Osteoblast (primary cell): ENCODE measurements at regions not wholly inside any gene's neighbourhood (a gene's known extent, or its start where the extent isn't known, plus 50 kb on each side); places are given as distances from the start of the nearest gene placed in this dataset.

Experiments used
- DNase-seq: peaks from one replicate; pipeline ENCODE4 v3.0.0; 2011; ENCODE audit warnings: low spot score, mixed read lengths; ENCODE audit not compliant: insufficient read length; ENCODE audit errors: missing footprints
- H2AFZ ChIP-seq: 2 replicates; pipeline ENCODE4 v1.6.0; 2011; ENCODE audit warnings: mild to moderate bottlenecking, low read length
- H3K27ac ChIP-seq: 2 replicates; pipeline ENCODE4 v1.5.1; 2011; ENCODE audit warnings: mild to moderate bottlenecking, low read depth, low read length, moderate library complexity
- H3K27me3 ChIP-seq: 2 replicates; pipeline ENCODE4 v1.6.0; 2012; ENCODE audit warnings: mild to moderate bottlenecking, control low read depth, inconsistent platforms, low read length, moderate library complexity; ENCODE audit not compliant: insufficient read depth
- H3K36me3 ChIP-seq: 2 replicates; pipeline ENCODE4 v1.5.1; 2011; ENCODE audit warnings: mild to moderate bottlenecking, low read length, control low read depth, moderate library complexity; ENCODE audit not compliant: insufficient read depth
- H3K4me1 ChIP-seq: 2 replicates; pipeline ENCODE4 v1.5.1; 2011; ENCODE audit warnings: mild to moderate bottlenecking, low read length, control low read depth, moderate library complexity; ENCODE audit not compliant: insufficient read depth
- H3K4me2 ChIP-seq: 2 replicates; pipeline ENCODE4 v1.6.0; 2011; ENCODE audit warnings: mild to moderate bottlenecking, low read length; ENCODE audit not compliant: insufficient read depth
- H3K4me3 ChIP-seq: fragments of 200-600 bp; sonication (generic); 3 replicates; pipeline ENCODE4 v1.5.1; 2012; ENCODE audit warnings: mild to moderate bottlenecking, low read length, inconsistent platforms; ENCODE audit not compliant: insufficient read depth
- H3K79me2 ChIP-seq: 2 replicates; pipeline ENCODE4 v1.6.0; 2012; ENCODE audit warnings: mild to moderate bottlenecking, low read length, control low read depth, inconsistent platforms; ENCODE audit not compliant: insufficient read depth
- H3K9me3 ChIP-seq: 2 replicates; pipeline ENCODE4 v1.5.1; 2011; ENCODE audit warnings: low read depth, low read length, control low read depth
- H4K20me1 ChIP-seq: 2 replicates; pipeline ENCODE4 v1.6.0; 2012; ENCODE audit warnings: mild to moderate bottlenecking, low read length, control low read depth; ENCODE audit not compliant: insufficient read depth
- TF ChIP-seq, protein P1 (sequence below): IDR thresholded peaks from 2 replicates; pipeline ENCODE4 v1.5.1; 2011; ENCODE audit warnings: mild to moderate bottlenecking, low read depth, low read length, moderate library complexity; ENCODE audit errors: extremely low read depth

DNA sequence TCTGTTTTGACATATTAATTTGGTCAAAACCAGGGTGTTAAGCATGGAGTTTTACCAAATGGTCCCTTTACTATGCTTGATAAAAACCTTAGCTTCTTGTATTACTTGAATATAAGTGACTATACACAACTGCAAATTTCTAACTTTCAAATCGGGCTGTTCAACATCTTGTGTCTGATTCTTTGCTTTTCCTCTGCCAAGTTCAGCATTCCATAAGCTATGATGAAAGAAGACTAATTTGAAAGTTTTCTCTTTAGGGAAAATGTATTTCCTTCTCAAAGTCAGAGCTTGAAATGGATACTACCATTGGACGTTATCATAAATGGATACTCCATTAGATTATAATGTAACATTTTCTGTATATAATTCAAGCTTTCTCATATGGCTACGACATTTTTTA lies 792.9 kb downstream of the EFNA5 start:
- no peaks in the 10 kb centered on the region for H3K27me3 ChIP-seq
- no peak overlapping the region for H2AFZ ChIP-seq
- TF ChIP-seq, protein P1, sequence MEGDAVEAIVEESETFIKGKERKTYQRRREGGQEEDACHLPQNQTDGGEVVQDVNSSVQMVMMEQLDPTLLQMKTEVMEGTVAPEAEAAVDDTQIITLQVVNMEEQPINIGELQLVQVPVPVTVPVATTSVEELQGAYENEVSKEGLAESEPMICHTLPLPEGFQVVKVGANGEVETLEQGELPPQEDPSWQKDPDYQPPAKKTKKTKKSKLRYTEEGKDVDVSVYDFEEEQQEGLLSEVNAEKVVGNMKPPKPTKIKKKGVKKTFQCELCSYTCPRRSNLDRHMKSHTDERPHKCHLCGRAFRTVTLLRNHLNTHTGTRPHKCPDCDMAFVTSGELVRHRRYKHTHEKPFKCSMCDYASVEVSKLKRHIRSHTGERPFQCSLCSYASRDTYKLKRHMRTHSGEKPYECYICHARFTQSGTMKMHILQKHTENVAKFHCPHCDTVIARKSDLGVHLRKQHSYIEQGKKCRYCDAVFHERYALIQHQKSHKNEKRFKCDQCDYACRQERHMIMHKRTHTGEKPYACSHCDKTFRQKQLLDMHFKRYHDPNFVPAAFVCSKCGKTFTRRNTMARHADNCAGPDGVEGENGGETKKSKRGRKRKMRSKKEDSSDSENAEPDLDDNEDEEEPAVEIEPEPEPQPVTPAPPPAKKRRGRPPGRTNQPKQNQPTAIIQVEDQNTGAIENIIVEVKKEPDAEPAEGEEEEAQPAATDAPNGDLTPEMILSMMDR: no peak
- no peaks in the 10 kb centered on the region for H3K79me2 ChIP-seq
- H3K27ac ChIP-seq: no peak overlapping the region
- no peaks in the 10 kb centered on the region for H3K9me3 ChIP-seq
- no peaks in the 10 kb centered on the region for H3K4me1 ChIP-seq
- no peaks in the 10 kb centered on the region for H3K36me3 ChIP-seq
- no peak overlapping the region for H3K4me3 ChIP-seq
- no peak overlapping the region for H3K4me2 ChIP-seq
- H4K20me1 ChIP-seq: no peaks in the 10 kb centered on the region
- DNase-seq: no peak

DNA sequence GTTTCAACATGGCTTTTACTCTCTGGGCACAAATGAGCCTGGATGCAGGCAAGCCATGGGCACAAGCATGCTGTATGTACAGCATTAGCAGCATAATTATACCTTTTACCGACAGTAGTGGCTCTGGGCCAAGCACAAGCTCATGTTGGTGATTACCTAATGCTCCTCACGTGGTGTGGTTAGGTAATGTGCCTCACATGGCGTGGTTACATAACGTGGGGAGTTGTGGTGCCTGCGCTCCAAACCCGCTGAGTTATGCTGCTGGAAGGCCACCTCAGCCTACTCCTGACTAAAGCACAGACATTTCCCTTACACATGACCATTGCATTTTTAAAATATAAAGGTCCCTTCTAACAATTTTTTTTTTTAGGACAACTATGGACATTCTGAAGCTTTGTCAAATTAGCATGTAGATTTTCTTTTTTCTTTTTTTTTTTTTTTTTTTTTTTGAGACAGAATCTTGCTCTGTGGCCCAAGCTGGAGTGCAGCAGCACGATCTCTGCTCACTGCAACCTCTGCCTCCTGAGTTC lies 794.0 kb downstream of the EFNA5 start:
- Histone ChIP-seq H3K4me2 (no peak overlapping the region), H3K27me3 (no peaks in the 10 kb centered on the region), H3K36me3 (no peaks in the 10 kb centered on the region), H3K4me1 (no peaks in the 10 kb centered on the region), H2AFZ (no peak overlapping the region), H3K4me3 (no peak overlapping the region), H3K27ac (no peak overlapping the region), H4K20me1 (no peaks in the 10 kb centered on the region), H3K9me3 (no peaks in the 10 kb centered on the region), H3K79me2 (no peaks in the 10 kb centered on the region)
- no peak for DNase-seq
- TF ChIP-seq, protein P1: no peak

DNA sequence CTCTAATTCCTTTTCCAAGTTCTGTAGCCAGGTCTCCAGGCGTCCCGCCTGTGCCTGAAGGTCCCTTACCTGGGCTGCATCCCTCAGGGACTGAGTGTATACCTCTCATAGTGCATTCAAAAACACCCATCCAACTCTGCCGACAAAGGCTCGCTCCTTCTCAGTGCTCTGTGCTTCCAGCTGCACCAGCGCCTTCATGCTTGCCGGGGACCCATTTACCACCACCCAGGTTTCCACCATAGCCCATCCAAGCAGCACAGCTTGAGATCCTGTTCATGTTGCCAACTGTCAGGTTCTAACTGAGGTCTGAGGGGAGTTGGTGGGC lies 794.5 kb downstream of the EFNA5 start:
- Histone ChIP-seq H3K4me1 (no peaks in the 10 kb centered on the region), H3K36me3 (no peaks in the 10 kb centered on the region), H3K27me3 (no peaks in the 10 kb centered on the region), H4K20me1 (no peaks in the 10 kb centered on the region), H3K9me3 (no peaks in the 10 kb centered on the region), H3K79me2 (no peaks in the 10 kb centered on the region), H3K4me2 (no peak overlapping the region), H3K27ac (no peak overlapping the region), H2AFZ (no peak overlapping the region), H3K4me3 (no peak overlapping the region)
- DNase-seq: no peak
- TF ChIP-seq, protein P1: no peak

DNA sequence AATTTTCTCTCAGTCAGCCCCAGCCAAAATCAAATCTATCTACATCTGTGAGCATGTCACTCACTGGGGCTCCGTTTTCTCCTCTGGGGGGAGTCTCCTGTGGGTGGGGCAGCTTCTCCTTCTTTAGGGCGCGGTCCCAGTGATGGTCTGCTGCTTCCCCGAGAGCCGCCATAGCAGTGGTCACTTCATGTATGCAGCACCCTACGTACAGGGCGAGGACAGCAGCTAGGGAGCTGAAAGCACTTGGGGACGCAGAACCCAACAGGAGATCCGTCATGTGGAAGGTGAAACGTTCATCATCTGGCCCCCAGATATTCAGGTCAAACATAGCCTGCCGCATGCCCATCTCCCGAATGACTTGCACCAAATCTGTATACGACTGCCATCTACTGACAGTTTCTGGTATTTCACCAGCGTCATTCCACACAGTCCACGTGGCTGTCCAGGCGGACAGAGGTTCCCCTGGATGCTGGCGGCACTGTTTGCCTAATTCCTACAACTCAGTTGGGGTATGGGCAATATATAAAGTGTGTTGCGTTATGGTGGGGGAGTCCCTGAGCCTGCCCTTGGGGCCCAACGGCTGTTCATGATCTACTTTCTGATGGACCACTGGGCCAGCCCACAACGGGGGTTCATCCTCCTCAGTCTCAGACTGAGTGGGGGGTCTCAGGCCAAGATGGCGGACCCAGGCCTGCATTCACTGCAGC lies 795.0 kb downstream of the EFNA5 start:
- Histone ChIP-seq H3K4me1 (no peaks in the 10 kb centered on the region), H3K9me3 (no peaks in the 10 kb centered on the region), H2AFZ (no peak overlapping the region), H3K79me2 (no peaks in the 10 kb centered on the region), H3K27ac (no peak overlapping the region), H3K4me3 (no peak overlapping the region), H3K36me3 (no peaks in the 10 kb centered on the region), H3K4me2 (no peak overlapping the region), H3K27me3 (no peaks in the 10 kb centered on the region), H4K20me1 (no peaks in the 10 kb centered on the region)
- peak; percentile 10 for DNase-seq
- TF ChIP-seq, protein P1: peak; percentile 50
